Fibroblast of lung (primary cell): ENCODE measurements at regions not wholly inside any gene's neighbourhood (a gene's known extent, or its start where the extent isn't known, plus 50 kb on each side); places are given as distances from the start of the nearest gene placed in this dataset.

Source experiments
- DNase-seq, 2 donors: peaks; one replicate each; pipeline versions ENCODE4 v3.0.0 to v3.0.0-alpha.2; 2010; ENCODE audit warnings: low read depth in 2 of 2
- H2AFZ ChIP-seq: 2 replicates; pipeline ENCODE4 v1.5.1; 2012; ENCODE audit warnings: low read length, control low read depth, inconsistent platforms
- H3K27ac ChIP-seq: 2 replicates; pipeline ENCODE4 v1.5.1; 2011; ENCODE audit warnings: low read length, control low read depth; ENCODE audit not compliant: insufficient read depth
- H3K27me3 ChIP-seq: 2 replicates; pipeline ENCODE4 v1.5.1; 2011; ENCODE audit warnings: mild to moderate bottlenecking, low read length; ENCODE audit not compliant: control insufficient read depth, insufficient read depth
- H3K36me3 ChIP-seq: 2 replicates; pipeline ENCODE4 v1.5.1; 2011; ENCODE audit warnings: low read length; ENCODE audit not compliant: control insufficient read depth, insufficient read depth
- H3K4me1 ChIP-seq: 2 replicates; pipeline ENCODE4 v1.5.1; 2011; ENCODE audit warnings: low read length; ENCODE audit not compliant: control insufficient read depth, insufficient read depth; ENCODE audit errors: extremely low read depth
- H3K4me2 ChIP-seq: 2 replicates; pipeline ENCODE4 v1.5.1; 2011; ENCODE audit warnings: low read length, control low read depth; ENCODE audit not compliant: insufficient read depth; ENCODE audit errors: extremely low read depth
- H3K4me3 ChIP-seq, 4 experiments: fragments of 200-600 bp in 1 of 4; sonication (generic) in 1 of 4; replicated peaks in 1 of 4; 2 replicates each; pipeline ENCODE4 v1.5.1; 2011 to 2016; ENCODE audit warnings: low read length in 4 of 4, low read depth in 3 of 4, mild to moderate bottlenecking in 3 of 4, control low read depth in 2 of 4, inconsistent platforms in 1 of 4, mixed read lengths in 1 of 4; ENCODE audit not compliant: insufficient read depth in 1 of 4; ENCODE audit errors: control extremely low read depth in 1 of 4
- H3K79me2 ChIP-seq: 2 replicates; pipeline ENCODE4 v1.5.1; 2012; ENCODE audit warnings: mild to moderate bottlenecking, low read length, inconsistent platforms; ENCODE audit not compliant: control insufficient read depth, insufficient read depth
- H3K9ac ChIP-seq: 2 replicates; pipeline ENCODE4 v1.5.1; 2011; ENCODE audit warnings: mild to moderate bottlenecking, low read length, control low read depth; ENCODE audit not compliant: insufficient read depth
- H3K9me3 ChIP-seq: 2 replicates; pipeline ENCODE4 v1.5.1; 2012; ENCODE audit warnings: low read depth, low read length; ENCODE audit not compliant: control insufficient read depth, insufficient read depth
- H4K20me1 ChIP-seq: 2 replicates; pipeline ENCODE4 v1.5.1; 2011; ENCODE audit warnings: low read length; ENCODE audit not compliant: control insufficient read depth, insufficient read depth; ENCODE audit errors: extremely low read depth
- EZH2 ChIP-seq: IDR thresholded peaks from 2 replicates; pipeline ENCODE4 v1.5.1; 2012; ENCODE audit warnings: low read length, control low read depth, mild to moderate bottlenecking; ENCODE audit errors: missing control alignments
- TF ChIP-seq, protein P1 (sequence below), 2 donors: IDR thresholded peaks in 1 of 2; conservative IDR thresholded peaks in 1 of 2; 1 replicate in 1 of 2; 2 replicates in 1 of 2; pipeline ENCODE4 v1.5.1; 2011 to 2012; ENCODE audit warnings: low read length in 2 of 2, control low read depth in 1 of 2, inconsistent platforms in 1 of 2, low read depth in 1 of 2, mild to moderate bottlenecking in 1 of 2

GRCh38 chr5:147062427-147062826 is 172.4 kb upstream of the STK32A start:
- Histone ChIP-seq H3K4me1 (no peaks in the 10 kb centered on the region), H3K27ac (no peak overlapping the region), H3K4me3 (no peak overlapping the region), H4K20me1 (no peaks in the 10 kb centered on the region), H2AFZ (no peak overlapping the region), H3K27me3 (no peaks in the 10 kb centered on the region), H3K9me3 (no peaks in the 10 kb centered on the region), H3K4me2 (no peak overlapping the region), H3K79me2 (no peaks in the 10 kb centered on the region), H3K36me3 (no peaks in the 10 kb centered on the region), H3K9ac (no peak overlapping the region)
- TF ChIP-seq EZH2, result no peak
- TF ChIP-seq, protein P1, sequence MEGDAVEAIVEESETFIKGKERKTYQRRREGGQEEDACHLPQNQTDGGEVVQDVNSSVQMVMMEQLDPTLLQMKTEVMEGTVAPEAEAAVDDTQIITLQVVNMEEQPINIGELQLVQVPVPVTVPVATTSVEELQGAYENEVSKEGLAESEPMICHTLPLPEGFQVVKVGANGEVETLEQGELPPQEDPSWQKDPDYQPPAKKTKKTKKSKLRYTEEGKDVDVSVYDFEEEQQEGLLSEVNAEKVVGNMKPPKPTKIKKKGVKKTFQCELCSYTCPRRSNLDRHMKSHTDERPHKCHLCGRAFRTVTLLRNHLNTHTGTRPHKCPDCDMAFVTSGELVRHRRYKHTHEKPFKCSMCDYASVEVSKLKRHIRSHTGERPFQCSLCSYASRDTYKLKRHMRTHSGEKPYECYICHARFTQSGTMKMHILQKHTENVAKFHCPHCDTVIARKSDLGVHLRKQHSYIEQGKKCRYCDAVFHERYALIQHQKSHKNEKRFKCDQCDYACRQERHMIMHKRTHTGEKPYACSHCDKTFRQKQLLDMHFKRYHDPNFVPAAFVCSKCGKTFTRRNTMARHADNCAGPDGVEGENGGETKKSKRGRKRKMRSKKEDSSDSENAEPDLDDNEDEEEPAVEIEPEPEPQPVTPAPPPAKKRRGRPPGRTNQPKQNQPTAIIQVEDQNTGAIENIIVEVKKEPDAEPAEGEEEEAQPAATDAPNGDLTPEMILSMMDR (conservative IDR thresholded peaks at IDR 0.05 in 1 of 2, IDR thresholded peaks at IDR 0.05 in 1 of 2; ENCODE audit: low read depth in 1 of 2, low read length in 2 of 2), result no peak
- DNase-seq, result no peak

- H3K4me2 ChIP-seq, result no peak overlapping the region
- H3K27ac ChIP-seq, result no peak overlapping the region
- H3K79me2 ChIP-seq, result no peaks in the 10 kb centered on the region
- H2AFZ ChIP-seq, result no peak overlapping the region
- H3K9ac ChIP-seq, result no peak overlapping the region
- no peaks in the 10 kb centered on the region for H3K4me1 ChIP-seq
- no peaks in the 10 kb centered on the region for H4K20me1 ChIP-seq
- no peak overlapping the region for H3K4me3 ChIP-seq
- no peaks in the 10 kb centered on the region for H3K36me3 ChIP-seq
- no peaks in the 10 kb centered on the region for H3K27me3 ChIP-seq
- TF ChIP-seq, protein P1 (conservative IDR thresholded peaks at IDR 0.05 in 1 of 2, IDR thresholded peaks at IDR 0.05 in 1 of 2; ENCODE audit: low read depth in 1 of 2, low read length in 2 of 2), result no peak
- TF ChIP-seq EZH2, result no peak
- H3K9me3 ChIP-seq, result no peaks in the 10 kb centered on the region
- DNase-seq, result no peak
Observed at GRCh38 chr5:147063943-147064342, 170.9 kb upstream of the STK32A start.

DNA sequence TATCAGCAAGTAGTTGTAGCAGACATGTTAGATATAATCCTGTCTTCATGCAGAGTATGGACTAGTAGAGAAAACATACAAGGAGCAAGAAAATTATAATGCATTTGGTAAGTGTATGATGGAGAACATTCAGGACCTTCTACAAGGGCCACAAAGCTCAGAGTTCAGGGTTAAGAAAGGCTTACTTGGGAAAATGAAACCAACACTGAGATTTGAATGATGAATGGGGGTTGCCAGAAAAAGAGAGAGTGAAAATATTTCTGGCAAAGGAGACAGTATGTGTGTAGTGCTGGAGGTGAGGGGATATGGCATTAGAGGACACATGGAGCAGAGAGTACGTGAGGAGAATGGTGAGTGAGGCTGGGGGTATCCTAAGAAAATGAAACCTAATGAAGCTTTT is 169.8 kb upstream of the STK32A start:
- no peak overlapping the region for H2AFZ ChIP-seq
- no peaks in the 10 kb centered on the region for H3K36me3 ChIP-seq
- H3K27ac ChIP-seq, result no peak overlapping the region
- no peak for TF ChIP-seq EZH2
- TF ChIP-seq, protein P1 (conservative IDR thresholded peaks at IDR 0.05 in 1 of 2, IDR thresholded peaks at IDR 0.05 in 1 of 2; ENCODE audit: low read depth in 1 of 2, low read length in 2 of 2), result no peak
- H3K27me3 ChIP-seq, result no peaks in the 10 kb centered on the region
- H3K79me2 ChIP-seq, result no peaks in the 10 kb centered on the region
- no peaks in the 10 kb centered on the region for H3K4me1 ChIP-seq
- no peaks in the 10 kb centered on the region for H3K9me3 ChIP-seq
- H3K9ac ChIP-seq, result no peak overlapping the region
- H4K20me1 ChIP-seq, result no peaks in the 10 kb centered on the region
- H3K4me3 ChIP-seq, result no peak overlapping the region
- no peak for DNase-seq
- H3K4me2 ChIP-seq, result no peak overlapping the region
